CD4-positive, alpha-beta T cell (primary cell): ENCODE measurements at regions not wholly inside any gene's neighbourhood (a gene's known extent, or its start where the extent isn't known, plus 50 kb on each side); places are given as distances from the start of the nearest gene placed in this dataset.
A peak's percentile ranks its signal among the peaks of the same experiment; 100 is the strongest.

Experiments used
- ATAC-seq: fragments of 200-7000 bp; cut with Tn5 transposase; one replicate; pipeline ENCODE4 v1.10.0; 2022; ENCODE audit warnings: mild to moderate bottlenecking; ENCODE audit not compliant: poor library complexity
- CTCF ChIA-PET: fragments of 350-600 bp; sonication (Branson Sonifier 250); formaldehyde crosslinking; loops from one replicate; lab custom pipeline; 2021; ENCODE audit warnings: antibody characterized with exemption, inconsistent platforms; lab: Charles Lee
- POLR2A ChIA-PET: fragments of 350-600 bp; sonication (Branson Sonifier 250); formaldehyde crosslinking; loops from one replicate; lab custom pipeline; 2021; ENCODE audit warnings: antibody characterized with exemption, inconsistent platforms; lab: Charles Lee
- DNase-seq, 14 experiments: peaks; one replicate each; pipeline ENCODE4 v3.0.0-alpha.2; 2013 to 2020; ENCODE audit warnings: mixed read lengths in 2 of 14
- H3K27ac ChIP-seq, 2 donors: one replicate each; pipeline versions ENCODE4 v1.5.1 to v1.7.0; 2013; ENCODE audit warnings: low read length in 2 of 2, low read depth in 1 of 2, mild to moderate bottlenecking in 1 of 2
- H3K27me3 ChIP-seq, 2 experiments: 1 replicate in 1 of 2; 2 replicates in 1 of 2; pipeline versions ENCODE4 v1.6.1 to v1.7.0; 2013; ENCODE audit warnings: low read length in 2 of 2, control low read depth in 1 of 2, mild to moderate bottlenecking in 1 of 2, moderate library complexity in 1 of 2; ENCODE audit not compliant: insufficient read depth in 2 of 2, control insufficient read depth in 1 of 2
- H3K36me3 ChIP-seq: one replicate; pipeline ENCODE4 v1.6.1; 2013; ENCODE audit warnings: low read length, control low read depth; ENCODE audit not compliant: insufficient read depth
- H3K4me1 ChIP-seq: one replicate; pipeline ENCODE4 v1.6.1; 2013; ENCODE audit warnings: low read length, control low read depth; ENCODE audit not compliant: insufficient read depth
- H3K4me3 ChIP-seq: one replicate; pipeline ENCODE4 v1.5.1; 2013; ENCODE audit warnings: mild to moderate bottlenecking, low read length, moderate library complexity
- H3K9me3 ChIP-seq, 2 experiments: 1 replicate in 1 of 2; 2 replicates in 1 of 2; pipeline versions ENCODE4 v1.6.1 to v1.7.0; 2013; ENCODE audit warnings: low read length in 2 of 2, mild to moderate bottlenecking in 2 of 2, control low read depth in 1 of 2, moderate library complexity in 1 of 2; ENCODE audit not compliant: control insufficient read depth in 1 of 2, insufficient read depth in 1 of 2
- H3K27ac Mint-ChIP-seq: one replicate; pipeline ENCODE4 v1.8.0; 2020; ENCODE audit warnings: mixed read lengths
- H3K27me3 Mint-ChIP-seq: one replicate; pipeline ENCODE4 v1.8.0; 2021; ENCODE audit warnings: mixed read lengths
- H3K36me3 Mint-ChIP-seq: one replicate; pipeline ENCODE4 v1.8.0; 2021; ENCODE audit warnings: low read depth, mixed read lengths
- H3K4me1 Mint-ChIP-seq: one replicate; pipeline ENCODE4 v1.8.0; 2021; ENCODE audit warnings: low read depth, mixed read lengths
- H3K4me3 Mint-ChIP-seq: one replicate; pipeline ENCODE4 v1.8.0; 2020; ENCODE audit warnings: mild to moderate bottlenecking, mixed read lengths
- H3K9me3 Mint-ChIP-seq: one replicate; pipeline ENCODE4 v1.8.0; 2020; ENCODE audit warnings: mixed read lengths
- CTCF ChIP-seq: fragments of 200-600 bp; IDR thresholded peaks from one replicate; pipeline ENCODE4 v1.8.0; 2022; ENCODE audit warnings: antibody characterized with exemption, mild to moderate bottlenecking
- intact Hi-C, 2 experiments: fragments of 100-400 bp; cut with DNase I in 1 of 2; cut with micrococcal nuclease in 1 of 2; formaldehyde crosslinking; loops; one replicate each; pipeline versions ENCODE4 v1.15.1 to v1.9.0; 2023 to 2025; cut with DNase I, micrococcal nuclease

DNA sequence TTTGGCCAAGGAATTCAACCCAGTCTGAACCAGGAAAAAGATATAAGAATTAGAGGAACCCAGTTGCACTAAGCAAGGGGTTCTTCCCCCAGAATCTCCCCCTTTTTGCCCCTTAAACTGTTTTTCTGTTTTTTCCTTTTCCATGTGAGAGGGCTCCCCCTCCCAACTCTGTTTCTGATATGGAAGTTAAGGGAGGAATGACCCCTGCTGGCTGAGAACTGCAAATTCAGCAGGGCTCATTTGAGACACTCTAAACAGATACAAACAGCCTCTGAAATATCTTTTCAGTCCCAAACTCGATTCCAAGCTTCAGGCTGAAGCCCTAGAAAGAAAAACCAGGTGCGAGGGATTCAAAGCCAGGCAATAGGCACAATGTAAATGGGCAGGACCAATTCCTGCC lies 132.7 kb downstream of the SLC41A2 start:
- Histone ChIP-seq H3K9me3 (peaks cover 15 to 22% of the 10 kb centered on the region in 2 experiments), H3K27ac (no peak overlapping the region), H3K4me1 (no peaks in the 10 kb centered on the region), H3K4me3 (no peak overlapping the region), H3K27me3 (no peaks in the 10 kb centered on the region), H3K36me3 (no peaks in the 10 kb centered on the region)
- peak in 3 of 14 experiments; percentile 3 to 4 (median 3) for DNase-seq
- Mint-ChIP-seq H3K27me3 (no peaks in the 10 kb centered on the region), H3K27ac (no peak overlapping the region), H3K9me3 (peaks cover 3% of the 10 kb centered on the region), H3K36me3 (no peaks in the 10 kb centered on the region), H3K4me1 (no peaks in the 10 kb centered on the region), H3K4me3 (no peak overlapping the region)
- intact Hi-C loops, result no loop called here
- no peak for TF ChIP-seq CTCF
- POLR2A ChIA-PET, result no interaction called here
- no peak for ATAC-seq
- CTCF ChIA-PET, result no interaction called here

GRCh38 chr12:104823985-104824461 lies 134.1 kb downstream of the SLC41A2 start:
- Histone ChIP-seq H3K9me3 (peaks cover 15 to 22% of the 10 kb centered on the region in 2 experiments), H3K27me3 (no peaks in the 10 kb centered on the region), H3K4me3 (no peak overlapping the region), H3K36me3 (no peaks in the 10 kb centered on the region), H3K4me1 (no peaks in the 10 kb centered on the region), H3K27ac (no peak overlapping the region)
- Mint-ChIP-seq H3K4me1 (no peaks in the 10 kb centered on the region), H3K4me3 (no peak overlapping the region), H3K36me3 (no peaks in the 10 kb centered on the region), H3K9me3 (peaks cover 3% of the 10 kb centered on the region), H3K27ac (no peak overlapping the region), H3K27me3 (no peaks in the 10 kb centered on the region)
- POLR2A ChIA-PET, result no interaction called here
- no peak for ATAC-seq
- CTCF ChIA-PET, result interaction anchor here (0.7 to 1.3 kb wide), 3 partner anchors 9 to 34 kb away, joined by 3 read pairs; no protein-coding TSS in a partner anchor
- no peak for TF ChIP-seq CTCF
- DNase-seq, result peak in 3 of 14 experiments; percentile 6 to 10 (median 7)
- intact Hi-C loops, result no loop called here

GRCh38 chr12:104822941-104823340 lies 135.1 kb downstream of the SLC41A2 start:
- no peak overlapping the region for H3K4me3 Mint-ChIP-seq
- intact Hi-C loops, result no loop called here
- POLR2A ChIA-PET, result no interaction called here
- no peak overlapping the region for H3K4me3 ChIP-seq
- peaks cover 15 to 22% of the 10 kb centered on the region in 2 experiments for H3K9me3 ChIP-seq
- no peak for DNase-seq
- H3K9me3 Mint-ChIP-seq, result peaks cover 3% of the 10 kb centered on the region
- H3K27me3 ChIP-seq, result no peaks in the 10 kb centered on the region
- H3K36me3 Mint-ChIP-seq, result no peaks in the 10 kb centered on the region
- no peaks in the 10 kb centered on the region for H3K4me1 ChIP-seq
- no peaks in the 10 kb centered on the region for H3K27me3 Mint-ChIP-seq
- no peak for ATAC-seq
- H3K27ac ChIP-seq, result no peak overlapping the region
- no peaks in the 10 kb centered on the region for H3K4me1 Mint-ChIP-seq
- CTCF ChIA-PET, result interaction anchor here (1.2 to 1.3 kb wide), 2 partner anchors 8 to 11 kb away, joined by 3 read pairs; no protein-coding TSS in a partner anchor
- no peak overlapping the region for H3K27ac Mint-ChIP-seq
- no peak for TF ChIP-seq CTCF
- H3K36me3 ChIP-seq, result no peaks in the 10 kb centered on the region
